ENCODE measurements at regions not wholly inside any gene's neighbourhood (a gene's known extent, or its start where the extent isn't known, plus 50 kb on each side); places are given as distances from the start of the nearest gene placed in this dataset.
"Not testable (repeated sequence)": the region's sequence is repeated elsewhere in the genome, so short reads cannot be mapped to it uniquely, and the experiment has no call there.

DNA sequence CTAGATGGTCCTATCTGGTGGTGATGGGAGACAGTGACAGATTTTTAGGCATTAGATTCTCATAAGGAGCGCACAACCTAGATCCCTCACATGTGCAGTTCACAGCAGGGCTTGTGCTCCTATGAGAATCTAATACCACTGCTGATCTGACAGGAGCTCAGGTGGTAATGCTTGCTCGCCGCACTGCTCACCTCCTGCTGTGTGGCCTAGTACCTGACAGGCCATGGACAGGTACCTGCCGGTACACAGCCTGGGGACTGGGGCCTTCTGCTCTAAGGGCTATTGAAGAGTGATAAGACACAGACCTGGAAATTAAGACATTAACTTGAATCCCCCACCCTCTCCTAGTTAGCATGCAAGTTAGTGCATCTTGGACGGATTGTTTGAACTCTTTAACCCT is 64.4 kb downstream of the KLRB1 start:
- DNase-seq = not testable (repeated sequence)

DNA sequence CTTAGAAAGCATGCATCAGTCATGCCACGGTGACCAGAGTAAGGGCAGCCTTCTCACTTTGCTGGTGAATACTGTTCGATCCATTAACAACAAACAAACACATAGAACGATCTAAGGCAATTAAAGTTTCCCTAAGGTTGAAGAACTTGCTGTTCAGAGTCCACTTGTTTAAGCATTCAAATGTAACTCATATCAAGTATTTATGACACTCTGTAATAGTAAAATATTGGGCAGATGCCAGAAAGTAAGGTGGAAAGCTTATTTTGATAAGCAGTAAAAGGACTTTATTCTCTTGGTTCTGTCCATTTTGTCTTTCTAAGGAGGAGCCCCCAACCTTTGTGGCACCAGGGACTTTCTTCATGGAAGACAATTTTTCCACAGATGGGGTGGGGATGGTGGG is 64.9 kb downstream of the KLRB1 start:
- not testable (repeated sequence) for DNase-seq

DNA sequence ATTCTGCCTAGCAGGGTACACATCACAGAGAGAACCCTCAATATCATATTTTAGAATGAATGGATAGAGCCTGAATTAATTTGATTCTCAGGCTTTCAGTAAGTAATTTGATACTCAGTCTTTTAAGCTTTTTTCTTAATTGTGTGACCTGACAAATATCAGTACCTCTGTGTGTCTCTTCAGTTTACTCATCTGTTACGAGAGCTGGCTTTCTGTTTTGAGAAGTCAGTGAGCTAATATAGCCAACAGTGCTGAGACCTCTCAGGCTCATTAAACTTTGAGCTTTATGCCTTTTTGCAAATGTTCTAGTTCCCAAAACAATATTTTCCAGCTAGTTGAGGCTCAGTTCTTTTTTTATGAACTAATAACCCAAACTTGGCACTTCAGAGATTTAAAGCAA is 91.8 kb downstream of the KLRB1 start:
- DNase-seq = not testable (repeated sequence)

DNA sequence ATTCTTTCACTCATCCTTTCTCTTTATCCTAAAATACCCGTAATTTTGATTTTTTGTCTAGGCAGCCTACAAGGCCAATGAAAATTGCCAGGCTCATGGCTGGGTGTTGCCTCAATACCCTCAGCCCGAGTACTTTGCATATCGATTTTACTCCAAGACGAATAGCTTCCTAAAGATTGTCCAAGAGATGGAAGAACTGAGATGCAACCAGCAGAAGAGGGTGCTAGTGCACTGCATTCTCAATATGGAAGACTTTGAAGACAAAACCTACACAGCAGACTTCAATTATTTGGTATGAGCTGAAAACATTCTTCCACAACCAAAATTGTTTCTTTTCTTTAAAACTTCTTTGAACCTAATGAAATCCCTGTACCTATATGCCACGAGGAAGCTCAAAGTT is 95.0 kb downstream of the KLRB1 start:
- DNase-seq = not testable (repeated sequence)

DNA sequence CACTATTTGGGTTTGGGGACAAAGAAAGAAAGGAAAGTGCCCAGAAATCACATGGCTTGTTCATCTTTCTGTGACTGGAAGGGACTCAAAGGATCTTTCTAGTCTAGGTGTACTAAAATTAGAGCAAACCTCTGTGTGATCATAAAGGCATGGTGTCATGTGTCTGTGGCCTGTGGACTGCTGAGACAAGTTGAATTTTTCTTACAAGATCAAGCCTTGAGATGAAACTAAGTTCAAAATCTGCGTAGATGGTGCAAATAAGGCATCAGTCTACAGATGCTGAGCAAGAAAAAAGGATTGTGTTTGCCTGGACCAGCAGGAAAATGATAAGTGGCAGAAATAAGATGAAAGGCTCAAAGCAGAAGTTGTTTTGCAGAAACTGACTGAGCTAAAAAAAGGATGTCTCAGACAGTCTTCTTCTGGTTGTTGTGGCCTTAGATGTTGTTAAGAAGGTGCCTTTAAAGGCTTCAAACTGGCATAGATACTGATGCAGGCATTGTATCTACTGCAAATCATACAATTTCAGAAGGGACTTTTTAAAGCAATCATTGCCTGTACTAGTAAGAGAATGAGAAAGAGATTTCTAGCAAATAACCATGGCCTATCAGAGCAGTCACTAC is 97.2 kb downstream of the KLRB1 start:
- not testable (repeated sequence) for DNase-seq

DNA sequence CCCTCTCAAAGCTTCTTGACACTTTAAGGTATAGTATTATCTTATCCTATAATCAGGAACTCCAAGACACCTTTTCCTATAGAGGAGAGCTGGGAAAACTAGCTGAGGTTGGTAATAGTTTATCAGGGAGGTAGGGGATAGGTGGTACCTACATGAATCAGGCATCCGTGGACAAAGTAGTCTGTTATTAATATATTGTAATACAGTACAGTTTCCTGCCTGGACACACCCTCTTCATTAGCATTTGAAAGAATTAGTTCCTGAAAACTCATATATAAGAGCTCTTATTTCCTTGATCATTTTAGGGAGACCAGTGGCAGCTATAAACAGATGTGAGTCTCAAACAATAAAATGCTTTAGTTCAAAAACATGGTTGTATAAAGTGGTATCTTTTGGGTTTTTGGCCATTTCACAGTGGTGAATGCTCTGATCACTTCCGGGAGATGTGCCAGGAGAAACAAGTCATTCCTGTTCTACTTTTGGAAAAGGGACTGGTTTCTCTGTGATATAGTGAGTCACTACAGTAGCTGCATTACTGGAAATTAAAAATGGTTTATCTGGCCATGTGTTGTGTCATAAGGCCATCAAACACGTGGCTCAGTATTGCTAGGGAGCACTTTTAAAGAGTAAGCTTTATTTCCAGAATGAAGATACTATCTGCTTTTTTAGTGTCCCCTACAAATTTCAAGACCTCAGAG is 98.1 kb downstream of the KLRB1 start:
- DNase-seq = no peak

DNA sequence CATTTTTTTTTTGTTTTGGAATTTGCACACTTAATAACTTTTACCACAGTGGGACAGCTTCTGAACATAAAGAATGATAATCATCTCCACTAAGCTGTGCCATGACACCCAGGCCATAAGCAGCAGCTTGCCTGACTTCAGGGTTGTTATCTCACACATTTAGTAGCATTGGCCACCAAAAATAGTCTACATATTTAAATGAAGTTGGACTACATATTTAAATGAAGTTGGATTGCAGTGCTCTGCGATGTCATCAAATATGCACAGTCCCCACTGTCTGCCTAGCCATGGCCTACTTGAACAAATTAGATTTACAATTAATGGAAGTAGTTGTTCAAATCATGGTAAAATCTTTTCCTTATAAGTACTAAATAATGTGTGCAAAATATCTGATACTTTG is 101.0 kb downstream of the KLRB1 start:
- DNase-seq = no peak

DNA sequence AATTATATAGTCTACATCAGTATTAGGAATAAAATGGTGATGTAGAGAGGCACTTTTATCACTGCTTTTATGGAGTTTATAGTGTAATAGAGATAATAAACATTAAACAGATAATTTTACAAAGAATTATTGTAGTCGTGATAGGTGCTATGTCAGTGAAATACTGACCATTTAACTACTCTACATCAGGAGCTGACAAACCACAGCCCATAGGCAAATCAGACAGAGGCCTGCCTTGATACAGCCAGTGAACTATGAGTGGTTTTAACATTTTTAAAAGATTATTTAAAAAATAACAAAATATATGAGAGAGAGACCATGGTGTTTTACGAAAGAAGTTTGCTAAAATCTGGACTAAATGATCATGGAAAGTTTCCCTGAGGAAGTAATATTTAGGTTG is 104.3 kb downstream of the KLRB1 start:
- DNase-seq = not testable (repeated sequence)

DNA sequence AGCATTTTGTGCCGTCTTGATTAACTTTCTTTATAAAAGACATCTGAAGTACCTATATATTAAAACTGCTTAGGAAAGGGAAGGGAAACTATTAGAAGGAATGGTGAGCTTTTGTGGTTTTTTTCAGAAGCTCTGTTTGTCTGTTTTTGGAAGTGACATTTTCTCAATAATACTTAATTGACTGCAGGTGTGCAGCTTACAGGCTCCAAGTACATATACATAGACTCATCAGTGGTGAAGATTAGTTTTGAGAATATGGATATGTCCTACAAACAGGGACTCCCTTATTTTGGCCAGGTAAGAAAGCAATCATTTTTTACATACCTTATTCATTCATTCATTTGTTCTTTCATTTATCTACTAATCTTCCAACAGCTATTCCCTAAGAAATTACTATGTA is 104.9 kb downstream of the KLRB1 start:
- not testable (repeated sequence) for DNase-seq

DNA sequence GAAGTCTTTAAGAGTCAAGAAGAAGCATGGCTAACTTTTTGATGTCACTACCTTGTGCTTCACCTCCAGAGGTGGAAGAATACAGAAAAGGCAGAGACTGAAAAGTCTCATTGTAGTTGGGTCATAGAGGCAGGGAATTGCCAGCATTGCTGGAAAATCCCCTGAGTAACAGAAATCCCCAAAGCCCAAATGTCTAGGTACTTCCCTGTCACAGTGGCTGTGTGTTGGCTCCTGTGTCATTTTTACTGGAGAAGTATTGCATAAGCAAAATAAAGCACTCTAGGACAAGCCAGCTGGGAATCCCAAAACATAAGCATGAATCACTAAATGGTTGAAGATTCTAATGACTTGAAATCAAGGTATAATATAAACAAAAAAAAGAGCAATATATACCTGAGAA is 114.4 kb downstream of the KLRB1 start:
- DNase-seq = not testable (repeated sequence)

DNA sequence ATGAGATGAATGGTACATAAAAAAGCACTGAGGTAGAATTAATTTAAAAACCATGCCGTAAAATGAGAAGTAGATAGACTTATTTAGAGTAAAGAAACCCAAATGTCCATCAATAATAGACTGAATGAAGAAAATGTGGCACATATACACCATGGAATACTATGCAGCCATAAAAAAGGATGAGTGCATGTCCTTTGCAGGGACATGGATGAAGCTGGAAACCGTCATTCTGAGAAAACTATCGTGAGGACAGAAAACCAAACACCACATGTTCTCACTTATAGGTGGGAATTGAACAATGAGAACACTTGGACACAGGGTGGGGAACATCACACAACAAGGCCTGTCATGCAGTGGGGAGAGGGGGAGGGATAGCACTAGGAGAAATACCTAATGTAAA is 126.4 kb downstream of the KLRB1 start:
- DNase-seq = not testable (repeated sequence)

DNA sequence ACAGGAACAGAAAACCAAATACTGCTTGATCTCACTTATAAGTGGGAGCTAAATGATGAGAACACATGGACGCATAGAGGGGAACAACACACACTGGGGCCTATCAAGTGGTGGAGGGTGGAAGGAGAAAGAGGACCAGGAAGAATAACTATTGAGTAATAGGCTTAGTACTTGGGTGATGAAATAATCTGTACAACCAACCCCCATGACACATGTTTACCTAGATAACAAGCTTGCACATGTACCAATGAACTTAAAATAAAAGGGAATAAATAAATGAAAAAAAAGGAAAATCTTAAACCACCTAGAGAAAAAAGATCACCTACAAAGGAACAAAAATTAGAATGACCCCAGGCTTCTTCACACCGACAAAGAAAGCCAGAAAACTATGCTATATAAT is 133.5 kb downstream of the KLRB1 start:
- not testable (repeated sequence) for DNase-seq

DNA sequence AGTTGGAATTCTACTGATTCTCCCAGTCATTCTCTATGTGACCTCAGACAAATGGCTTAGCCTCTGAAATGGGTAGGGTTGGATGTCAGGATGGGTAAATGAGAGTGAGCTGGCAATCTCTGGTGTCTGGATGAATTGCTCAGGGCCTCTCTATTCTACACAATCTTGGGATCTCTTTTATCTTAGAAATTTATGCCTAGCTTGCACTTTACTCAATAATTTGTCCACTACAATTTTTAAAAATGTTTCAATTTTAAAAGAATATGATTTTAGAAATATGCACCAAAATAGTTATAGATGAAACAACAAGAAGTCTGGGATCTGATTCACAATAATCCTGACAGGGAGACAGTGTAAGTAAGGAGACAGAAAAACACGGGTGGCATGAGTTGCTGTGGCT is 134.1 kb downstream of the KLRB1 start:
- not testable (repeated sequence) for DNase-seq

DNA sequence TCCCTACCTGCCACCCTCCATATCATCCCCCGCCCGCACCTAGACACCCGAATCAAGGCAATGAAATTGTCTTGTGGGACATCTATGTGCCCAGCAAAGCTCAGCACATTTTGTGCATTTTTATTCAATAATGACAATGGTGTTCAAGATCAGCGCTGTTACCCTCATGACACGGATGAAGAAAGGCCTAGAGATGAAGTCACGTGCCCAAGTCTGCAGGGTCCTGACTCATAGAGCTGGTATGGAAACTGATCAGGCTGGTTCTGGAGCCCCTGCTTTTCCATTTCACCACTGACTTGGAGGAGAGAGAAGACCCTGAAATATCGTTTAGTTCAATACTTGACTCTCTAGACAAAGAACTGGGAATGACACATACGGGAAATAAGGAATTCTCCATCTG is 136.2 kb downstream of the KLRB1 start:
- DNase-seq = not testable (repeated sequence)

DNA sequence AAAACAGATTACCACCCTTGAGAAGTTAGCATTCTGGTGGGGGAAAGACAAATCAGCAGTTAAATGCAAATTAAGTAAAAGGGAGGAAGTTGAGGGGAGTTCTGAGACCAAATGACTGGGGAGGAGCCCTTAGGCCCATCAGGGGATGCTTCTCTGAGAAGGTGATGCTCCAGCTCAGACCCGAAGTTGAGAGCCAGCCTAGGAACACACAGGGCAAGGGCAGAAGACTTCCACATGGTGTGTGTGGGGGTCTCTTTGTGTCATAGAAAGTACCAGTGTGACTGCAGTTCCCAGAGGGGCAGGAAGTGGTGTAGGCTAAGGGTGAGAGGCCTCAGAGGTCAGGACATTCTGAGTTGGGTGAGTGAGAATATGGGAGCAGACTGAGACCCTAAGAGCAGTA is 137.3 kb downstream of the KLRB1 start:
- DNase-seq = not testable (repeated sequence)

DNA sequence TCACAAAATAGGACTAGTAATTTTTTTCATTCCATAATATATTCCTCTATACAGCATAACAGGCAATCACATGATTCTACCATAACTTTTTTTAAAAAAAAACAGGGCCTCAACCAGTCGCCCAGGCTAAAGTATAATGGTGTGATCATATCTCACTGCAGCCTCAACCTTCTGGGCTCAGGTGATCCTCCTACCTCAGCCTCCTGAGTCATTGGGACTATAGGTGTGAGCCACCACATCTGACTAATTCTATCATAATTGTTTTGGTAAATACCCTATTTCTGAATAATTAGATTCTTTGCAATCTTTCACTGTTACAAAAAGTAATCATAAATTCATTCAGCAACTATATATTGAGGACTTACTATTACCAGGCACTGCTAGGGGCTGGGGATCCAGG is 137.8 kb downstream of the KLRB1 start:
- DNase-seq = not testable (repeated sequence)

DNA sequence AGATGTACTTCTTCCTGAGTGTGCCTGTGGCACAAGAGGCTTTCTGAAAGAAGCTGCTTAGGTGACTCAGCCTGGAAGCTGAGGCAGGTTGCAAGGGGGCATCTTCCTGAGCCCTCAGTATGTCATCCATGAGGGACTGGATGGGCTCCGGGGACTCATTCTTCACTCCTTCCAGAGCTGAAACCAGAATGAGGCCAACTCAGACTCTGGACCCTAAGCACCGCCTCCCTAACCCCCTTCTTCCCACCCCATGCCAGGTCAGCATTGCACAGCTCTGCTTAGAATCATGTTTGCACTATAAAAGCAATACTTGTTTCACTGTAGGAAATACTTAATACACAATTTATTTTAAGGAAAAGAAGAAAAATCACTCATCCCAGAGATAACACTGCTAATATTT is 138.3 kb downstream of the KLRB1 start:
- not testable (repeated sequence) for DNase-seq

DNA sequence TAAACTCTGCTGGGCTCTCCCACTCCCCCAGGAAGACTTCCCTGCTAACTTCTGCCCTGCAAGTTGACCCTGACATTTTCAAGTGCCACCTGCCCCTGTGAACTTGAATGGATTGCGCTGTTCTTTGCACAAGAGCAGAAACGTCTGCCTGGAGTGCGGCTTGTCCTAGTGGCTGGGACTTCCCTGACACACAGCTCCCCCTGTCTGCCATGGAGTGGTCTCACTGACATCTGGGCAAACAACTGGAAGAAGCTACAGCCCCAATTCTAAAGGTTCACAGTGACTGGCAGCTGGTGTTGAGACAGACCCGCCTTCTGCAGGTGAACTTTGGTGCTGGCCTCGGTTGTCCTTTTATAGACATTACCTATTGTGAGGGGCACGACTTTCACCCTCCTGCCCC is 138.7 kb downstream of the KLRB1 start:
- not testable (repeated sequence) for DNase-seq

DNA sequence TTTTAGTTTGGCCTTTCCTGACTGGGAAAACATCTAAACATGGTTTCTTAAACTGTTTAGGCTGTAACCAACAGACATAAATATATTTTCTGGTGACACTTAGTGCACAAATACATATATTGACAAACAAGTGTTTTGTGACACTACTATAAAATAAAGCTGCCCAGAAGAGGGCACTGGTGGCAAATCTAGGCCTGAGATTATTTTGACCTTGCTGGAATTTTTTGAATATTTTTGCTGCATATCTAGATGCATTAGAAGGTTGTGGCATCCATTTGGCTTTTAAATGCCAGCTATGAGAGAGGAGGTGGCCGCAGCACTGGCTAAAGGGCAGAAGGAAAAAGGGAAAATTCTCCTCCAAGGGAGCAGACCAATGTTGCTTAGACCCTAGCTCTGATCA is 139.6 kb downstream of the KLRB1 start:
- DNase-seq = not testable (repeated sequence)

DNA sequence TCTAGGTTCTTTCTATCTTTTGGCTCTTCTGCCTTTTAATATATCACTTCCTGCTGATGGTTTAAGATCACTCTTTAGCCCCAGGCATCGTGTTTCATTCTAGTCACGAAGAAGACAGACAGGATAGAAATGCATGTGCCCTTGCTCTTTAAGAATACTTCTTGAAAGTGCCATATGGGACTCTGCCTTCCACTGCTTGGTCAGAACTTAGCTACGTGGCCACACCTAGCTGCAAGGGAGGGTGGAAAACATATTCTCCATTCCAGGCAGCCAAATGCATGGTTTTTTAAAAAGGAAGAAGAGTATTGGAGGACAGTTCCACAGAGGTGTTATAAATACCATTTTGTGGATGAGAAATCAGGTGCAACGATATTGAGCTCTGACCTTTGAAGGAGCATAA is 143.3 kb downstream of the KLRB1 start:
- DNase-seq = no peak

DNA sequence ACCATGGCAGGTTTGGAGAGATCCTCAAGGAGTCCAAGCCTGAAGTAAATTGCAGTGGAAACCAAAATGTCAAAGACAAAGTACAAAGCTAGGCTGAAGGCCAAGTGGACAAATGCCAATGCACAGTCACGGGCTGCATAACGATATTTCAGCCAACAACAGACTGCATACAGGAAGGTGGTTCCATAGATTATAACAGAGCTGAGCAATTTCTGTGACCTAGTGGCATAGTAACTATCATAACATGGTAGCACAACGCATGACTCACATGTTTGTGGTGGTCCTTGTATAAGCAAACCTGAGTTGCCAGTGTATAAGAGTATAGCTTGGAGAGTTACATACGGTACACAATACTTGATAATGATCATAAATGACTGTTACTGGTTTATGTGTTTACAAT is 152.2 kb downstream of the KLRB1 start:
- not testable (repeated sequence) for DNase-seq

DNA sequence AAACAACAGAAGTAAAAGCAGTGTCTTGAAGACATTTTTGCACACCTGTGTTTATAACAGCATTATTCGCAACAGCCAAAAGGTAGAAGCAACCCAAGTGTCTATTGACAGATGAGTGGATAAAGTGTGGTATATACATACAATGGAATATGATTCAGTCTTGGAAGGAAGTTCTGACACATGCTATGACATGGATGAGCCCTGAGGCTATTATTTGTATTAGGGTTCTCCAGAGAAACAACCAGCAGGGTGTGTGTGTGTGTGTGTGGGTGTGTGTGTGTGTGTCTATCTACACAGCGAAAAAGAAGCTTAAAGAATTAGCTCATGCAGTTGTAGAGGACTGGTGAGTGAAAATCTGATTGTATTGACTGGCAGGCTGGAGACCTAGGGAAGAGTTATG is 153.7 kb downstream of the KLRB1 start:
- DNase-seq = not testable (repeated sequence)

DNA sequence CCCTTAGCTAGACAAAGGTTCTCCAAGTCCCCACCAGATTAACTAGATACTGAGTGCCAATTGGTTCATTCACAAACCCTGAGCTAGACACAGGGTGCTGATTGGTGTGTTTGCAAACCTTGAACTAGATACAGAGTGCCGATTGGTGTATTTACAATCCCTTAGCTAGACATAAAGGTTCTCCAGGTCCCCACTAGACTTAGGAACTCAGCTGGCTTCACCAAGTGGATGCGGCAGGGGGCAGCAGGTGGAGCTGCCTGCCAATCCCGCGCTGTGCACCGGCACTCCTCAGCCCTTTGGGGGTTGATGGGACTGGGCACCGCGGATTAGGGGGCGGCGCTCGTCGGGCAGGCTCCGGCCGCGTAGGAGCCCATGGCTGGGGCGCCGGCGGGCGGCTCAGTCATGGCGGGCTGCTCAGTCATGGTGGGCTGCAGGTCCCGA is 157.6 kb downstream of the KLRB1 start:
- not testable (repeated sequence) for DNase-seq

DNA sequence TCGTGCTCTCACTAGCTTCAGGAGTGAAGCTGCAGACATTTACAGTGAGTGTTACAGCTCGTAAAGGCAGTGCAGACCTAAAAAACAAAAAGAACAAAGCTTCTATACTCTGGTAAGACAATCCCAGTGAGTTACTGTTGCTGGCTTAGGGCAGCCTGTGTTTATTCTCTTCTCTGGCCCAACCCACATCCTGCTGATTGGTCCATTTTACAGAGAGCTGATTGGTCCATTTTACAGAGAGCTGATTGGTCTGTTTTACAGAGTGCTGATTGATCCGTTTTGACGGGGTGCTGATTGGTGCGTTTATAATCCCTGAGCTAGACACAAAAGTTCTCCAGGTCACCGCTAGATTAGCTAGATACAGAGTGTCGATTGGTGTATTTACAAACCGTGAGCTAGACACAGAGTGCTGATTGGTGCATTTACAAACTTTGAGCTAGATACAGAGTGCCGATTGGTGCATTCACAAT is 158.0 kb downstream of the KLRB1 start:
- DNase-seq = not testable (repeated sequence)

DNA sequence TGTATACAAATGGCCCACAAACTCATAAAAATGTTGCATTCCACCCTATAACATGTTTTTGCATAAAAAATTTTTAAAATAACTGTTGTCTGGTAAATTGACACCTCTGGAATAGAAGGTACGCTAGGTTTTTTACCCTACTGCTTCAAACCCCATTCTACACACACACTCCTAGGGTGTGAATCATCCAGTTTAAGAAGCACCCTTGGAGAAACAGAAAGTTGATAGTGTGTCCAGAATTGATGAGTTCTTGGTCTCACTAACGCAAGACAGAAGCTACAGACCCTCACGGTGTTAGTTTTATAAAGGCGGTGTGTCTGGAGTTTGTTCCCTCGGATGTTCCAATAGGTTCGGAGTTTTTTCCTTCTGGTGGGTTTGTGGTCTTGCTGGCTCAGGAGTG is 158.5 kb downstream of the KLRB1 start:
- DNase-seq = no peak
